OCI-LY7 (cell line): ENCODE measurements at regions not wholly inside any gene's neighbourhood (a gene's known extent, or its start where the extent isn't known, plus 50 kb on each side); places are given as distances from the start of the nearest gene placed in this dataset.

Experiments used
- BruUV-seq: library from RNA; stranded (reverse); fragments of 400-500 nt; replicated peaks from 2 replicates; lab custom pipeline; 2021; lab: Mats Ljungman, UMichigan
- CTCF ChIA-PET: fragments of 300-600 bp; sonication (Branson Sonifier 250); formaldehyde crosslinking; loops from one replicate; lab custom pipeline; 2022; ENCODE audit warnings: antibody characterized with exemption; ENCODE audit not compliant: unreplicated experiment; lab: Charles Lee
- POLR2A ChIA-PET: fragments of 300-600 bp; sonication (Branson Sonifier 250); formaldehyde crosslinking; loops from one replicate; lab custom pipeline; 2022; ENCODE audit warnings: antibody characterized with exemption; lab: Charles Lee
- DNase-seq: peaks from one replicate; pipeline ENCODE4 v3.0.0-alpha.2; 2015; ENCODE audit warnings: low spot score
- H2AFZ ChIP-seq: fragments of 200-600 bp; sonication (generic), shearing (Covaris generic); 2 replicates; pipeline ENCODE4 v1.6.1; 2014; ENCODE audit warnings: mild to moderate bottlenecking, antibody characterized with exemption, low read length, moderate library complexity
- H3K27ac ChIP-seq: fragments of 200-600 bp; sonication (generic); 2 replicates; pipeline ENCODE4 v1.5.1; 2014; ENCODE audit warnings: mixed run types, low read depth, mild to moderate bottlenecking, moderate library complexity, low read length, inconsistent platforms; ENCODE audit not compliant: poor library complexity, severe bottlenecking
- H3K36me3 ChIP-seq: fragments of 200-600 bp; sonication (generic); 2 replicates; pipeline ENCODE4 v1.6.1; 2014; ENCODE audit warnings: mild to moderate bottlenecking, antibody characterized with exemption, low read length, moderate library complexity, mixed read lengths; ENCODE audit not compliant: insufficient read depth
- H3K4me1 ChIP-seq: fragments of 200-600 bp; sonication (generic); 2 replicates; pipeline ENCODE4 v1.5.1; 2014; ENCODE audit warnings: mild to moderate bottlenecking, low read length; ENCODE audit not compliant: insufficient read depth, poor library complexity, severe bottlenecking
- H3K4me2 ChIP-seq: fragments of 200-600 bp; sonication (generic); 2 replicates; pipeline ENCODE4 v1.6.1; 2014; ENCODE audit warnings: mild to moderate bottlenecking, low read length
- H3K4me3 ChIP-seq: fragments of 200-600 bp; sonication (generic); 2 replicates; pipeline ENCODE4 v1.5.1; 2014; ENCODE audit warnings: mild to moderate bottlenecking, low read depth, low read length; ENCODE audit not compliant: poor library complexity, severe bottlenecking
- H3K79me2 ChIP-seq: fragments of 200-600 bp; sonication (generic); 2 replicates; pipeline ENCODE4 v1.6.1; 2016; ENCODE audit warnings: low read depth, mild to moderate bottlenecking, low read length, moderate library complexity, mixed read lengths; ENCODE audit not compliant: insufficient read depth
- H3K9me2 ChIP-seq: fragments of 200-600 bp; sonication (generic); 2 replicates; pipeline ENCODE4 v1.6.1; 2016; ENCODE audit warnings: mild to moderate bottlenecking, low read length, mixed read lengths; ENCODE audit not compliant: insufficient read depth
- H3K9me3 ChIP-seq: fragments of 200-600 bp; sonication (generic); 2 replicates; pipeline ENCODE4 v1.6.1; 2014; ENCODE audit warnings: mild to moderate bottlenecking, mixed run types, low read length, mixed read lengths
- H4K20me1 ChIP-seq: fragments of 200-600 bp; sonication (generic); 2 replicates; pipeline ENCODE4 v1.6.1; 2014; ENCODE audit warnings: mild to moderate bottlenecking, antibody characterized with exemption, low read length, moderate library complexity, mixed read lengths; ENCODE audit not compliant: insufficient read depth
- EZH2phosphoT487 ChIP-seq: fragments of 200-600 bp; sonication (generic); IDR thresholded peaks from 2 replicates; pipeline ENCODE4 v1.6.1; 2018; ENCODE audit warnings: low read depth, borderline replicate concordance, mild to moderate bottlenecking, mixed run types, antibody characterized with exemption, low read length, moderate library complexity, mixed read lengths
- intact Hi-C: fragments of 100-400 bp; cut with micrococcal nuclease; formaldehyde crosslinking; loops from one replicate; pipeline ENCODE4 v1.10.0; 2022; ENCODE audit not compliant: unreplicated experiment
- TF ChIP-seq, protein P1 (sequence below): fragments of 200-600 bp; sonication (generic); conservative IDR thresholded peaks from 2 replicates; pipeline ENCODE4 v1.5.1; 2014; ENCODE audit warnings: mild to moderate bottlenecking, antibody characterized with exemption, low read length, moderate library complexity, mixed read lengths

DNA sequence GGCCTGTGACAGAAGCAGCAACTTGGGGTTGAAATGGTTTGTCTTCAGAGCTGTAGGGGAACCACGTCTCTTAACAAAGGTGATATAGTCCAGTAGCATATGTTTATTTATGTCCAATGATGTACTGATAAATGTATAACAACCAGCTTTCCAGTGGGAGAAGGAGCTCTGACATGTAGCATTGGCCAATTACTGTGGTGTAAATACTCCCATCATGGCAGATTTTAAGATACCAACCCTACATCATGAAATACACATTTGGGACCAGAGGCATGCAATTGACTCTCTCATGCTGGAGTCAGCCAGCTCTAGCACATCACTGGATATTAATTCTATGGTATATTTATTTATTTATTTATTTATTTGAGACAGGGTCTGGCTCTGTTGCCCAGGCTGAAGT, 50.6 kb upstream of the CHST11 start:
- no TSS peak for BruUV-seq
- Histone ChIP-seq H3K9me3 (no peaks in the 10 kb centered on the region), H3K79me2 (no peaks in the 10 kb centered on the region), H3K27ac (no peak overlapping the region), H2AFZ (no peak overlapping the region), H3K4me2 (no peak overlapping the region), H4K20me1 (no peaks in the 10 kb centered on the region), H3K4me3 (no peak overlapping the region), H3K4me1 (no peaks in the 10 kb centered on the region), H3K36me3 (no peaks in the 10 kb centered on the region), H3K9me2 (no peaks in the 10 kb centered on the region)
- DNase-seq: no peak
- ChIA-PET CTCF (no interaction called here), POLR2A (interaction anchor here (0.6 to 1.2 kb wide), 3 partner anchors 59 to 685 kb away, joined by 3 to 5 read pairs (median 4); no protein-coding TSS in a partner anchor)
- TF ChIP-seq EZH2phosphoT487: no peak
- TF ChIP-seq, protein P1, sequence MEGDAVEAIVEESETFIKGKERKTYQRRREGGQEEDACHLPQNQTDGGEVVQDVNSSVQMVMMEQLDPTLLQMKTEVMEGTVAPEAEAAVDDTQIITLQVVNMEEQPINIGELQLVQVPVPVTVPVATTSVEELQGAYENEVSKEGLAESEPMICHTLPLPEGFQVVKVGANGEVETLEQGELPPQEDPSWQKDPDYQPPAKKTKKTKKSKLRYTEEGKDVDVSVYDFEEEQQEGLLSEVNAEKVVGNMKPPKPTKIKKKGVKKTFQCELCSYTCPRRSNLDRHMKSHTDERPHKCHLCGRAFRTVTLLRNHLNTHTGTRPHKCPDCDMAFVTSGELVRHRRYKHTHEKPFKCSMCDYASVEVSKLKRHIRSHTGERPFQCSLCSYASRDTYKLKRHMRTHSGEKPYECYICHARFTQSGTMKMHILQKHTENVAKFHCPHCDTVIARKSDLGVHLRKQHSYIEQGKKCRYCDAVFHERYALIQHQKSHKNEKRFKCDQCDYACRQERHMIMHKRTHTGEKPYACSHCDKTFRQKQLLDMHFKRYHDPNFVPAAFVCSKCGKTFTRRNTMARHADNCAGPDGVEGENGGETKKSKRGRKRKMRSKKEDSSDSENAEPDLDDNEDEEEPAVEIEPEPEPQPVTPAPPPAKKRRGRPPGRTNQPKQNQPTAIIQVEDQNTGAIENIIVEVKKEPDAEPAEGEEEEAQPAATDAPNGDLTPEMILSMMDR: no peak
- intact Hi-C loops: no loop called here
